NCI-H460 (cell line): ENCODE measurements at regions not wholly inside any gene's neighbourhood (a gene's known extent, or its start where the extent isn't known, plus 50 kb on each side); places are given as distances from the start of the nearest gene placed in this dataset.

Experiments
- DNase-seq: peaks from one replicate; pipeline ENCODE4 v3.0.0-alpha.2; 2016; ENCODE audit warnings: low read depth; ENCODE audit errors: extremely low read depth
- small RNA-seq, 2 experiments: library from RNA; depleted of rRNA; stranded (forward); fragments of <200 nt; gene quantifications; one replicate each; pipeline ENCODE3, GENCODE V24; 2014

DNA sequence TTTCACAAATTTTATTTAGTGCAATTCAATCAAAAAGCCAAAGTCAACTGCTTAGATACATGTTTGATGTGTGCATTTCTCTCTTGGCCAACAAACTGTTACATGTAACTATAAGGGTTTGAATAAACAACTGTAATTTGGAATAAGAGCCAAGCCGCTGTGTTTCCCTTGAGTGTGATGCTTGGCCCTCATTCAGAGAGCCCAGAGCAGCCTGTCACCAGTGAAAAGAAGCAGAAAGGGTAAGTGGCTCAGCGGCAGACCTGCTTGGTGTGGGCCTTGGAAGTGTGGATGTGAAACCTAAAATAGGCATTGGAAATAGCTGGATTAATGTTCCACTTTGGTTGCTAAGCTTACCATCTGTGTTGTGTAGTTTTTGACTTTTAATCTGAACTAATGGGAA lies 924.6 kb downstream of the OLFM4 start:
- no peak for DNase-seq

Small RNA genes in the stretch of these regions (small RNA-seq; reads per million reads assigned to genes)
- gene RN7SL618P: 0 reads per million in 2 experiments
